Endodermal cell (in vitro differentiated cells): ENCODE measurements at regions not wholly inside any gene's neighbourhood (a gene's known extent, or its start where the extent isn't known, plus 50 kb on each side); places are given as distances from the start of the nearest gene placed in this dataset.

ENCODE experiments used
- DNase-seq: peaks from one replicate; pipeline ENCODE4 v3.0.0-alpha.2; 2017
- H3K27ac ChIP-seq: 2 replicates; pipeline ENCODE4 v1.5.1; 2013; ENCODE audit warnings: mild to moderate bottlenecking, low read depth, low read length, moderate library complexity
- H3K27me3 ChIP-seq: 2 replicates; pipeline ENCODE4 v1.6.1; 2013; ENCODE audit warnings: mild to moderate bottlenecking, low read length, moderate library complexity; ENCODE audit not compliant: insufficient read depth, control insufficient read depth, poor library complexity, severe bottlenecking
- H3K36me3 ChIP-seq: 2 replicates; pipeline ENCODE4 v1.7.0; 2013; ENCODE audit warnings: mild to moderate bottlenecking, low read length, moderate library complexity; ENCODE audit not compliant: control insufficient read depth, insufficient read depth
- H3K4me1 ChIP-seq: one replicate; pipeline ENCODE4 v1.7.0; 2013; ENCODE audit warnings: low read length; ENCODE audit not compliant: control insufficient read depth, insufficient read depth
- H3K4me3 ChIP-seq: 2 replicates; pipeline ENCODE4 v1.5.1; 2013; ENCODE audit warnings: mild to moderate bottlenecking, low read length, moderate library complexity
- H3K9ac ChIP-seq: 2 replicates; pipeline ENCODE4 v1.6.1; 2013; ENCODE audit warnings: mild to moderate bottlenecking, low read length, moderate library complexity; ENCODE audit not compliant: poor library complexity, severe bottlenecking; ENCODE audit errors: extremely low read depth
- H3K9me3 ChIP-seq: 2 replicates; pipeline ENCODE4 v1.6.1; 2013; ENCODE audit warnings: mild to moderate bottlenecking, low read length, moderate library complexity; ENCODE audit not compliant: control insufficient read depth
- H3K27ac Mint-ChIP-seq: 2 replicates; pipeline ENCODE4 v1.8.0; 2020; ENCODE audit warnings: mixed read lengths
- H3K27me3 Mint-ChIP-seq: 2 replicates; pipeline ENCODE4 v1.8.0; 2021; ENCODE audit warnings: mild to moderate bottlenecking, mixed read lengths; ENCODE audit not compliant: insufficient read depth
- H3K36me3 Mint-ChIP-seq: 2 replicates; pipeline ENCODE4 v1.8.0; 2020; ENCODE audit warnings: low read depth, mixed read lengths
- H3K4me1 Mint-ChIP-seq: 2 replicates; pipeline ENCODE4 v1.8.0; 2020; ENCODE audit warnings: mixed read lengths
- H3K4me3 Mint-ChIP-seq: 2 replicates; pipeline ENCODE4 v1.8.0; 2020; ENCODE audit warnings: mild to moderate bottlenecking, moderate library complexity, mixed read lengths
- H3K9me3 Mint-ChIP-seq: 2 replicates; pipeline ENCODE4 v1.8.0; 2020; ENCODE audit warnings: mild to moderate bottlenecking, mixed read lengths
- CTCF ChIP-seq: fragments of 200-600 bp; sonication (generic); conservative IDR thresholded peaks from 2 replicates; pipeline ENCODE4 v1.5.0; 2021; ENCODE audit warnings: antibody characterized with exemption, mild to moderate bottlenecking
- WGBS, 2 experiments: methylation state at CpG; one replicate each; pipeline versions ENCODE4 v1.1.5 to v1.1.7; 2013; ENCODE audit warnings: missing lambda C conversion rate in 2 of 2, mixed read lengths in 1 of 2; ENCODE audit not compliant: insufficient coverage in 1 of 2, insufficient read length in 1 of 2; 5-methylcytosine and 5-hydroxymethylcytosine counted together

GRCh38 chr21:15277466-15277865 lies 212.7 kb upstream of the NRIP1 start:
- TF ChIP-seq CTCF = no peak
- Histone ChIP-seq H3K4me3 (no peak overlapping the region), H3K27ac (no peak overlapping the region), H3K9ac (no peak overlapping the region), H3K4me1 (peaks cover 5% of the 10 kb centered on the region), H3K36me3 (no peaks in the 10 kb centered on the region), H3K9me3 (no peaks in the 10 kb centered on the region), H3K27me3 (no peaks in the 10 kb centered on the region)
- Mint-ChIP-seq H3K9me3 (peaks cover 6% of the 10 kb centered on the region), H3K27ac (no peak overlapping the region), H3K36me3 (no peaks in the 10 kb centered on the region), H3K4me3 (no peak overlapping the region), H3K27me3 (peaks cover 5% of the 10 kb centered on the region), H3K4me1 (peaks cover 19% of the 10 kb centered on the region)
- no peak for DNase-seq

DNA sequence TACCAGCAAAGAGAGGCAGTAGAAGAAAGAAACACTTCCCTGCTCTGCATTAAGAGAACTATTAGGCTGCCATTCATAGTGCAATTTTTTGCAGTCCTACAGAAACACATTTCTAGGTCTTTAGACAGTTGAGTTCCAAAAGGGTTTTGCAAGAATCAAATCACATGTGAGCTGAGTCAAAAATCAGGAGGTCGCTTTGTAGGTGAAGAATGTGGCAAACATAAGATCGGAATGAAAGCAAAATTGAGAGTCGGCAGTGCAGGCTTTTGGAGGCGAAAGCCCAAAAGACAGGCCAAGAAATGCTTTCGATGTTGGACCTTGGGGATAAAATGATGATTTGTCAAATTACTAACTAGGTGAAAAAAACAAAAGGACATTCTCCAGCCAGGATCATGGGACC lies 213.5 kb upstream of the NRIP1 start:
- TF ChIP-seq CTCF = no peak
- no peak overlapping the region for H3K27ac Mint-ChIP-seq

DNA sequence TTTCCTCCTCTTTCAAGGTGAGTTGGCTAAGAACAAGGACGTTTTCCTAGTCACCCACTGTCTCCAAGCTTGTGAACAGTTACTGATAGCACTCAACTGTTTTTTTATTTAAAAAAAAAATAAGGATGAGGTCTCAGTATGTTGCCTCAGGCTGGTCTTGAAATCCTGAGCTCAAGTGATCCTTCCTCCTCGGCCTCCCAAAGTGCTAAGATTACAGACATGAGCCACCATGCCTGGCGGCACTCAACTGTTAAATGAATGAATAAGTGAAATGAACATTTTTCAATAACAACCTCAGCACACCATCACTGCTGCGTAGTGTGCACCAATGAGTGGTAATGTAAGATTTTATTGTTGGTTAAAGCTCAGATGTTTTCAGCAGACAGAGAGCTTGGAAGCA lies 214.1 kb upstream of the NRIP1 start:
- no peaks in the 10 kb centered on the region for H3K4me1 ChIP-seq
- no peaks in the 10 kb centered on the region for H3K9me3 ChIP-seq
- Mint-ChIP-seq H3K4me3 (no peak overlapping the region), H3K9me3 (peaks cover 6% of the 10 kb centered on the region), H3K27ac (no peak overlapping the region), H3K4me1 (peaks cover 10% of the 10 kb centered on the region), H3K27me3 (peaks cover 7% of the 10 kb centered on the region), H3K36me3 (no peaks in the 10 kb centered on the region)
- no peak for DNase-seq
- TF ChIP-seq CTCF = no peak
- no peak overlapping the region for H3K9ac ChIP-seq
- no peak overlapping the region for H3K27ac ChIP-seq
- no peaks in the 10 kb centered on the region for H3K36me3 ChIP-seq
- H3K4me3 ChIP-seq = no peak overlapping the region
- no peaks in the 10 kb centered on the region for H3K27me3 ChIP-seq
- WGBS, 2 experiments = 96% methylated on average over 3 of the region's 4 CpGs; no CpG with 5 or more reads in 1 of the 2 experiments

More for the DNA sequence above, 213.5 kb upstream of the NRIP1 start:
- Mint-ChIP-seq H3K4me3 (no peak overlapping the region), H3K4me1 (peaks cover 12% of the 10 kb centered on the region), H3K36me3 (no peaks in the 10 kb centered on the region), H3K27me3 (peaks cover 6% of the 10 kb centered on the region), H3K9me3 (peaks cover 6% of the 10 kb centered on the region)
- no peak for DNase-seq
- Histone ChIP-seq H3K9ac (no peak overlapping the region), H3K27me3 (no peaks in the 10 kb centered on the region), H3K36me3 (no peaks in the 10 kb centered on the region), H3K27ac (no peak overlapping the region), H3K4me3 (no peak overlapping the region), H3K4me1 (no peaks in the 10 kb centered on the region), H3K9me3 (no peaks in the 10 kb centered on the region)
- WGBS, 2 experiments = 91 to 95% methylated on average over 5 of the region's 5 CpGs
